ENCODE measurements at regions not wholly inside any gene's neighbourhood (a gene's known extent, or its start where the extent isn't known, plus 50 kb on each side); places are given as distances from the start of the nearest gene placed in this dataset.

DNA sequence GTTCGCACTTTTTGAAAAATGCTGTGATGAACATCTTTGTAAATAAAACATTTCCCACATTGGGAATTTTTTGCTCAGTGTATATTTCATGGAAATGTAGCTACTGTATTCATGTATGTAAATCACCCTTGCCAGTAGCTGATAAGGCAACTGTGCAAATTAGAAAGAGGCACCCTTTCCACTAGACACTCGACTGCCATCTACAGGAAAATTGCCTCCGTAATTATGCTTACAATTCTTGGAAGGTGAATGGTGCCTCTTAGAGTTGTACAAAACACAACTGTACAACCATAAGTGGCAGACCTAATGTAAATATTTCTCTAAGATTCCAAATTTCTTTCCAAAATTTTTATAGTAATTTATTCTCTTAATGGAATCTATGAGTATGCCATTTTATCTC, 491.7 kb downstream of the CCSER2 start:
- TF ChIP-seq, protein P1, sequence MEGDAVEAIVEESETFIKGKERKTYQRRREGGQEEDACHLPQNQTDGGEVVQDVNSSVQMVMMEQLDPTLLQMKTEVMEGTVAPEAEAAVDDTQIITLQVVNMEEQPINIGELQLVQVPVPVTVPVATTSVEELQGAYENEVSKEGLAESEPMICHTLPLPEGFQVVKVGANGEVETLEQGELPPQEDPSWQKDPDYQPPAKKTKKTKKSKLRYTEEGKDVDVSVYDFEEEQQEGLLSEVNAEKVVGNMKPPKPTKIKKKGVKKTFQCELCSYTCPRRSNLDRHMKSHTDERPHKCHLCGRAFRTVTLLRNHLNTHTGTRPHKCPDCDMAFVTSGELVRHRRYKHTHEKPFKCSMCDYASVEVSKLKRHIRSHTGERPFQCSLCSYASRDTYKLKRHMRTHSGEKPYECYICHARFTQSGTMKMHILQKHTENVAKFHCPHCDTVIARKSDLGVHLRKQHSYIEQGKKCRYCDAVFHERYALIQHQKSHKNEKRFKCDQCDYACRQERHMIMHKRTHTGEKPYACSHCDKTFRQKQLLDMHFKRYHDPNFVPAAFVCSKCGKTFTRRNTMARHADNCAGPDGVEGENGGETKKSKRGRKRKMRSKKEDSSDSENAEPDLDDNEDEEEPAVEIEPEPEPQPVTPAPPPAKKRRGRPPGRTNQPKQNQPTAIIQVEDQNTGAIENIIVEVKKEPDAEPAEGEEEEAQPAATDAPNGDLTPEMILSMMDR (IDR thresholded peaks at IDR 0.05; ENCODE audit: insufficient read depth, low read depth, low read length): no peak
- Histone ChIP-seq H3K36me3 (ENCODE audit: control insufficient read depth, insufficient read depth, low read length) (no peaks in the 10 kb centered on the region), H3K27me3 (ENCODE audit: control insufficient read depth, insufficient read depth, low read length) (no peaks in the 10 kb centered on the region), H3K4me3 (ENCODE audit: low read depth, low read length) (no peak overlapping the region)
- ChIA-PET CTCF (interaction anchor here (0.9 to 1.2 kb wide), 3 partner anchors 27 to 559 kb away, joined by 3 read pairs; no protein-coding TSS in a partner anchor), POLR2A (no interaction called here)
- no peak for DNase-seq (ENCODE audit: low read depth)

DNA sequence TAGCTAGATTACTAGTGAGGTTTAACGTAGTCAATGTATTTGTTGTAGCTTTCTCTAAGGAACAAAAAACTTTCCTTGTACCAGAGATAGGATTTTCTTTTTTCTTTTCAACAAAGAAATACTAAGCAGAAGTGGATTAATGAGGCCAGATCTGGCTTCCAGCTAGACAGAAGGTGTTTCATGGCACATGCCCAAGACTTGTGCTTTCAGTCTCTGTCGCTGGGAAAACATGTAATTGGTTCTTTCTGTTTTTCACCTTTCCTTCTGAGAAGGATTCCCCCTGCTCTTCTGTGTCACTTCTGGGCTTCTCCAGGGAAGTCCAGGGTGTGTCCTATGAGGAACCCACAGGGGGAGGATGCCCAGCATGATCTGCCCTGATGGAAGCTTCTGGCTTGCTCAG, 492.2 kb downstream of the CCSER2 start:
- TF ChIP-seq, protein P1 (IDR thresholded peaks at IDR 0.05; ENCODE audit: insufficient read depth, low read depth, low read length): no peak
- no peaks in the 10 kb centered on the region for H3K36me3 ChIP-seq (ENCODE audit: control insufficient read depth, insufficient read depth, low read length)
- H3K27me3 ChIP-seq (ENCODE audit: control insufficient read depth, insufficient read depth, low read length): no peaks in the 10 kb centered on the region
- no peak for DNase-seq (ENCODE audit: low read depth)
- H3K4me3 ChIP-seq (ENCODE audit: low read depth, low read length): no peak overlapping the region
- ChIA-PET CTCF (interaction anchor here (0.6 to 1.2 kb wide), 4 partner anchors 26 to 559 kb away, joined by 3 read pairs; no protein-coding TSS in a partner anchor), POLR2A (no interaction called here)

DNA sequence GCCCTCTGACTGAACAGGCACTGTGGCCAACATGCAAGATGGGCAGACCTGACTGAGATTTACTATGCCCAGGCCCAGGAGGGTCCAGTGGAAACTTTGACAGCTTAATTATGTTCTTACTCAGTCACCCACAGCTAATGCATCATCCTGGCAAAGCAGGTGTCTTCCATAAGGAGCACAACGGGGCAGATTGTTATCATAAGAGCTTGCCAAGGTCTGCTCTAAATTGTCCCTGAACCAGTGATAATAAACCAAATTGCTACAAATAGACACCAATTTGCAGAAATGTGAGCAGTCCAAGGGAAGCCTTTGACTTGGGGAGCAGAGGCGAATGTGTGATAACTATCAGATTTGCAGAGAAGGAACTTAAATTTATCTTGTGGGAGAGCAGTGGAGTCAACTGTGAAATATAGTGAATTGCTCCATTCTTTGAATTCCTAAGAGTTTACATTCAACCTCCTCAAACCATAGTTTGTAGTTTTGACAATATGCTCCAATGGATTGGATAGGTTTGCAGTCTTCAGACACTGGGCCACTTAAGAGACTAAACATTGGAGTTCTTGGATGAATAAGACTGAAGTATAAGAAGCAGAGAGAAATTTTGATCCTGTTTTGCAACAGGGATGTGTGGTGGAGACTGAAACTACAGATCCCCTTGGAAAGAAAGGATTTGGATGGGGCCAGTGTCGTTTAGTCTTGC, 494.7 kb downstream of the CCSER2 start:
- no peak overlapping the region for H3K4me3 ChIP-seq (ENCODE audit: low read depth, low read length)
- no peak for DNase-seq (ENCODE audit: low read depth)

DNA sequence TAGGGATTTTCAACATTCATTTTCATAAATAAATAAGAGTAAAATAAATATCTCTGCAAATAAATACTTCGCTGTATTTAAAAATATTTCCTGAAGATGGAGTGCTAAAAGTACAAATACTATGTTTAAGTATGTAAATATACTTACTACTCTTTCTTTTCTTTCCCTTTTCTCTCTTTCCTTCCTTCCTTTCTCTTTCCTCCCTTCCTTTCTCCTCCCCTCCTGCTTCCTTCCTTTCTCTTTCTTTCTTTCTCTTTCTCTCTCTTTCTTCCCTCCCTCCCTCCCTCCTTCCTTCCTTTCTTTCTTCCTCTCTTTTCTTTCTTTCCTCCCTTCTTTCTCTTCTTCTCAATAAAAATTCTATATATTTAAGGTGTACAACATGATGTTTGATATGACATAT, 496.1 kb downstream of the CCSER2 start:
- Histone ChIP-seq H3K36me3 (ENCODE audit: control insufficient read depth, insufficient read depth, low read length) (no peaks in the 10 kb centered on the region), H3K27me3 (ENCODE audit: control insufficient read depth, insufficient read depth, low read length) (no peaks in the 10 kb centered on the region), H3K4me3 (ENCODE audit: low read depth, low read length) (no peak overlapping the region)
- TF ChIP-seq, protein P1 (IDR thresholded peaks at IDR 0.05; ENCODE audit: insufficient read depth, low read depth, low read length): no peak
- no peak for DNase-seq (ENCODE audit: low read depth)
- ChIA-PET POLR2A (no interaction called here), CTCF (no interaction called here)

More for the DNA sequence above, 494.7 kb downstream of the CCSER2 start:
- ChIA-PET POLR2A (no interaction called here), CTCF (interaction anchor here (0.6 kb wide), 1 partner anchor 1585 kb away, joined by 3 read pairs; no protein-coding TSS in a partner anchor)
- H3K36me3 ChIP-seq (ENCODE audit: control insufficient read depth, insufficient read depth, low read length): no peaks in the 10 kb centered on the region
- TF ChIP-seq, protein P1 (IDR thresholded peaks at IDR 0.05; ENCODE audit: insufficient read depth, low read depth, low read length): no peak
- H3K27me3 ChIP-seq (ENCODE audit: control insufficient read depth, insufficient read depth, low read length): no peaks in the 10 kb centered on the region

DNA sequence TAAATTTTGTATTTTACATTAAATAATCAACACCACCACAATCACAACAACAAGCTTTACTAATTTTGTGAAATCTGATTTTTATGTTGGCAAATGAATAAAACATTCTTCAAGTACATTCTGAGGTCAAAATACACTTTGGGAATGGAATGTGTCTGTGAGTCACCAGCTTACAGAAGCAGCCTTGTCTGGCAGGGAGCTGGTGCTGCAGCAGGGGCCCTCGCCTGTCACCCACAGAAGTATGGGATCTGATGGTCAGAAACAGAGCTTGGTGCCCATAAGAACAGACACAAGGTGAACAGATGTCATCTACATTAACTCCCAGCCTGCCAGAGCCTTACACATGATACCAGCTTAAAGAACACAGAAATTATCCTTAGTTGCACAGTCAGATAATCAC, 496.9 kb downstream of the CCSER2 start:
- no peak overlapping the region for H3K4me3 ChIP-seq (ENCODE audit: low read depth, low read length)
- TF ChIP-seq, protein P1 (IDR thresholded peaks at IDR 0.05; ENCODE audit: insufficient read depth, low read depth, low read length): no peak
- CTCF ChIA-PET: no interaction called here
- DNase-seq (ENCODE audit: low read depth): peak; percentile 19
- H3K27me3 ChIP-seq (ENCODE audit: control insufficient read depth, insufficient read depth, low read length): no peaks in the 10 kb centered on the region
- H3K36me3 ChIP-seq (ENCODE audit: control insufficient read depth, insufficient read depth, low read length): no peaks in the 10 kb centered on the region
- POLR2A ChIA-PET: no interaction called here
